PC-3 (cell line): ENCODE measurements at regions not wholly inside any gene's neighbourhood (a gene's known extent, or its start where the extent isn't known, plus 50 kb on each side); places are given as distances from the start of the nearest gene placed in this dataset.
"Not testable (repeated sequence)": the region's sequence is repeated elsewhere in the genome, so short reads cannot be mapped to it uniquely, and the experiment has no call there.

Experiments used
- ATAC-seq: fragments of 200-7000 bp; cut with Tn5 transposase; 2 replicates; pipeline ENCODE4 v1.9.1; 2020; ENCODE audit warnings: mild to moderate bottlenecking, moderate library complexity
- BruUV-seq: library from RNA; stranded (reverse); fragments of 400-500 nt; replicated peaks from 2 replicates; lab custom pipeline; 2021; lab: Mats Ljungman, UMichigan
- CTCF ChIA-PET: fragments of 300-600 bp; sonication (Branson Sonifier 250); formaldehyde crosslinking; loops from one replicate; lab custom pipeline; 2022; ENCODE audit warnings: antibody characterized with exemption; lab: Charles Lee
- POLR2A ChIA-PET: fragments of 300-600 bp; sonication (Branson Sonifier 250); formaldehyde crosslinking; loops from one replicate; lab custom pipeline; 2022; ENCODE audit warnings: antibody characterized with exemption; ENCODE audit not compliant: unreplicated experiment; lab: Charles Lee
- DNase-seq: peaks from one replicate; pipeline ENCODE4 v3.0.0-alpha.2; 2015
- H2AFZ ChIP-seq: fragments of 300-600 bp; sonication (generic); 2 replicates; pipeline ENCODE4 v1.6.0; 2016; ENCODE audit warnings: antibody characterized with exemption, low read length
- H3F3A ChIP-seq: fragments of 300-600 bp; sonication (generic); one replicate; pipeline ENCODE4 v1.6.0; 2017; ENCODE audit warnings: antibody characterized with exemption, low read length, control low read depth, mild to moderate bottlenecking; ENCODE audit not compliant: unreplicated experiment
- H3K27ac ChIP-seq: fragments of 300-600 bp; sonication (generic); 2 replicates; pipeline ENCODE4 v1.5.1; 2016; ENCODE audit warnings: mild to moderate bottlenecking, low read length
- H3K27me3 ChIP-seq: fragments of 300-600 bp; sonication (generic); 2 replicates; pipeline ENCODE4 v1.6.1; 2016; ENCODE audit warnings: low read length, mixed read lengths
- H3K36me3 ChIP-seq: fragments of 300-600 bp; sonication (generic); 2 replicates; pipeline ENCODE4 v1.6.1; 2016; ENCODE audit warnings: low read depth, mixed run types, low read length, mixed read lengths
- H3K4me1 ChIP-seq: fragments of 300-600 bp; sonication (generic); 2 replicates; pipeline ENCODE4 v1.5.1; 2016; ENCODE audit warnings: low read length; ENCODE audit not compliant: insufficient read depth
- H3K4me2 ChIP-seq: fragments of 300-600 bp; sonication (generic); 2 replicates; pipeline ENCODE4 v1.6.0; 2016; ENCODE audit warnings: low read length
- H3K4me3 ChIP-seq: fragments of 300-600 bp; sonication (generic); 2 replicates; pipeline ENCODE4 v1.5.1; 2016; ENCODE audit warnings: mild to moderate bottlenecking, low read length, mixed read lengths
- H3K79me2 ChIP-seq: fragments of 300-600 bp; sonication (generic); 2 replicates; pipeline ENCODE4 v1.6.1; 2017; ENCODE audit warnings: low read length, mixed read lengths
- H3K9ac ChIP-seq: fragments of 300-600 bp; sonication (generic); 2 replicates; pipeline ENCODE4 v1.6.0; 2016; ENCODE audit warnings: mild to moderate bottlenecking, low read length
- H3K9me2 ChIP-seq: fragments of 300-600 bp; sonication (generic); replicated peaks from 2 replicates; pipeline ENCODE4 v1.6.1; 2016; ENCODE audit warnings: mixed run types, low read length, mixed read lengths
- H3K9me3 ChIP-seq: fragments of 300-600 bp; sonication (generic); 2 replicates; pipeline ENCODE4 v1.6.1; 2016; ENCODE audit warnings: low read length, mixed read lengths
- H4K20me1 ChIP-seq: fragments of 300-600 bp; sonication (generic); 2 replicates; pipeline ENCODE4 v1.6.1; 2016; ENCODE audit warnings: low read length, mixed read lengths
- intact Hi-C: fragments of 100-400 bp; cut with micrococcal nuclease; formaldehyde crosslinking; loops from 2 replicates; pipeline ENCODE4 v1.9.0; 2023

- Histone ChIP-seq H3K4me3 (0 out of 2 replicates have a peak overlapping the region, but pooled peaks have one; percentile 49), H3K9ac (0 out of 2 replicates have a peak overlapping the region, but pooled peaks have one; percentile 25)
- ATAC-seq: peak; percentile 98
- H4K20me1 ChIP-seq, H3K4me1 ChIP-seq, H3K36me3 ChIP-seq, H3K9me3 ChIP-seq, H3K27ac ChIP-seq, H3K4me2 ChIP-seq, H2AFZ ChIP-seq, H3K27me3 ChIP-seq, POLR2A ChIA-PET, BruUV-seq, intact Hi-C loops, H3K79me2 ChIP-seq, H3F3A ChIP-seq, H3K9me2 ChIP-seq, CTCF ChIA-PET: not testable (repeated sequence)
- DNase-seq: peak; percentile 86
These were observed 5366.8 kb upstream of the TPTE start for GRCh38 chr21:5154641-5154982.

GRCh38 chr21:5162693-5163574 lies 5358.4 kb upstream of the TPTE start:
- ATAC-seq, H3K27ac ChIP-seq, DNase-seq, H3K4me1 ChIP-seq, H3K9me3 ChIP-seq, H3K36me3 ChIP-seq, H4K20me1 ChIP-seq, H3K9me2 ChIP-seq, intact Hi-C loops, H3K79me2 ChIP-seq, CTCF ChIA-PET, H3K4me2 ChIP-seq, POLR2A ChIA-PET, H3K27me3 ChIP-seq, H2AFZ ChIP-seq, H3F3A ChIP-seq, H3K4me3 ChIP-seq, BruUV-seq, H3K9ac ChIP-seq: not testable (repeated sequence)

- H3K4me2 ChIP-seq, H3K27me3 ChIP-seq, BruUV-seq, H3K27ac ChIP-seq, H3K9ac ChIP-seq, H4K20me1 ChIP-seq, H3K9me2 ChIP-seq, H3K4me1 ChIP-seq, CTCF ChIA-PET, H2AFZ ChIP-seq, intact Hi-C loops, H3F3A ChIP-seq, H3K9me3 ChIP-seq, H3K79me2 ChIP-seq, ATAC-seq, POLR2A ChIA-PET, H3K36me3 ChIP-seq, H3K4me3 ChIP-seq, DNase-seq: not testable (repeated sequence)
These were observed 5355.6 kb upstream of the TPTE start for GRCh38 chr21:5165829-5166228.
